SK-MEL-5 (cell line): ENCODE measurements at regions not wholly inside any gene's neighbourhood (a gene's known extent, or its start where the extent isn't known, plus 50 kb on each side); places are given as distances from the start of the nearest gene placed in this dataset.

Experiments
- DNase-seq: peaks from one replicate; pipeline ENCODE4 v3.0.0-alpha.2; 2016; ENCODE audit warnings: low read depth, low spot score
- in situ Hi-C: cut with HindIII; loops from 2 replicates; pipeline ENCODE4 v1.10.0; 2016; ENCODE audit warnings: low sequenced_read_pairs, high pct_unique_total_duplicates, low pct_unique_long_range_greater_than_20kb

GRCh38 chr2:19124135-19124534, 234.3 kb downstream of the OSR1 start:
- in situ Hi-C loops, result no loop called here
- no peak for DNase-seq

GRCh38 chr2:19123556-19123955, 234.9 kb downstream of the OSR1 start:
- in situ Hi-C loops, result no loop called here
- no peak for DNase-seq

GRCh38 chr2:19122220-19122619, 236.2 kb downstream of the OSR1 start:
- in situ Hi-C loops, result no loop called here
- DNase-seq, result no peak

GRCh38 chr2:19120941-19121750, 237.3 kb downstream of the OSR1 start:
- DNase-seq, result peak; percentile 100
- in situ Hi-C loops, result no loop called here

GRCh38 chr2:19120181-19120580, 238.2 kb downstream of the OSR1 start:
- in situ Hi-C loops, result no loop called here
- peak; percentile 41 for DNase-seq

- peak; percentile 99 for DNase-seq
- in situ Hi-C loops, result no loop called here
Measured at GRCh38 chr2:19119326-19120001, 239.0 kb downstream of the OSR1 start.

- in situ Hi-C loops, result no loop called here
- DNase-seq, result no peak
Measured at GRCh38 chr2:19116918-19117317, 241.5 kb downstream of the OSR1 start.

GRCh38 chr2:19114754-19115231, 243.6 kb downstream of the OSR1 start:
- DNase-seq, result no peak

GRCh38 chr2:19114126-19114525, 244.3 kb downstream of the OSR1 start:
- in situ Hi-C loops, result no loop called here
- no peak for DNase-seq

More at GRCh38 chr2:19114754-19115231, 243.6 kb downstream of the OSR1 start:
- in situ Hi-C loops, result no loop called here

GRCh38 chr2:19111354-19111753, 247.1 kb downstream of the OSR1 start:
- in situ Hi-C loops, result no loop called here
- DNase-seq, result no peak

GRCh38 chr2:19109518-19109917, 248.9 kb downstream of the OSR1 start:
- in situ Hi-C loops, result no loop called here
- no peak for DNase-seq

- in situ Hi-C loops, result no loop called here
- no peak for DNase-seq
Measured at GRCh38 chr2:19106376-19106775, 252.0 kb downstream of the OSR1 start.

GRCh38 chr2:19104503-19104902, 253.9 kb downstream of the OSR1 start:
- in situ Hi-C loops, result no loop called here
- no peak for DNase-seq

- in situ Hi-C loops, result no loop called here
- DNase-seq, result no peak
Measured at GRCh38 chr2:19102696-19103423, 255.6 kb downstream of the OSR1 start.

- in situ Hi-C loops, result no loop called here
- no peak for DNase-seq
Measured at GRCh38 chr2:19101968-19102367, 256.5 kb downstream of the OSR1 start.

- in situ Hi-C loops, result no loop called here
Measured at GRCh38 chr2:19100570-19100969, 257.9 kb downstream of the OSR1 start.

GRCh38 chr2:19099181-19099580, 259.2 kb downstream of the OSR1 start:
- in situ Hi-C loops, result no loop called here
- DNase-seq, result no peak

More at GRCh38 chr2:19100570-19100969, 257.9 kb downstream of the OSR1 start:
- DNase-seq, result no peak

GRCh38 chr2:19098467-19099160, 259.8 kb downstream of the OSR1 start:
- in situ Hi-C loops, result no loop called here
- no peak for DNase-seq
